ENCODE measurements at regions not wholly inside any gene's neighbourhood (a gene's known extent, or its start where the extent isn't known, plus 50 kb on each side); places are given as distances from the start of the nearest gene placed in this dataset.

DNA sequence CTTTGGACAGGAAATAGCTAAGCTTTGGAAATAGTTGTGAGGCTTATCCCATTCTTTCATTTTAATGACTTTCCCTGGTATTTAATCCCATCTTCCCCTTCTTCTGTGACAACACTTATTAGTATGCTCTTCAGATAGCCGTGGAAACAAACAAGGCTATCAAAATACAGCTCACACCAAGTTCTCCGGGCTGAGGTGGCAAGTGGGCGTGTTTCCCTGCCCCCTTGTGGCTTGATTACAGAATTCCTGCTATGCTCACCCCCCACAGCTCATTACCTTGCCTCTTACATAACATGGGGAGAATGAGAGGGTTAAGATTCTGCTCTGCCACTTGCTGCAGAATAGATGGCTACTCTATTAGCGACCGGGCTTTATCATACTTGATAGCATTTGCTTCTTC, 437.1 kb upstream of the TLE4 start:
- Histone ChIP-seq H4K20me1 (ENCODE audit: insufficient read depth, low read length) (no peaks in the 10 kb centered on the region), H3K9me3 (ENCODE audit: insufficient read depth, low read length) (no peaks in the 10 kb centered on the region), H3K79me2 (ENCODE audit: low read length) (no peaks in the 10 kb centered on the region), H3K36me3 (replicated peaks; ENCODE audit: low read depth, low read length) (no peaks in the 10 kb centered on the region), H3K9ac (ENCODE audit: low read length) (no peak overlapping the region), H3K27me3 (ENCODE audit: low read depth, low read length) (no peaks in the 10 kb centered on the region), H3K4me3 (ENCODE audit: low read length) (no peak overlapping the region), H3K4me2 (ENCODE audit: low read length) (peak overlapping the region; percentile 25), H2AFZ (ENCODE audit: low read depth, low read length) (no peak overlapping the region), H3K4me1 (ENCODE audit: low read length) (no peaks in the 10 kb centered on the region), H3K27ac (ENCODE audit: low read length) (no peak overlapping the region)
- TF ChIP-seq EZH2phosphoT487 (IDR thresholded peaks at IDR 0.05; ENCODE audit: low read depth): no peak
- TF ChIP-seq, protein P1, sequence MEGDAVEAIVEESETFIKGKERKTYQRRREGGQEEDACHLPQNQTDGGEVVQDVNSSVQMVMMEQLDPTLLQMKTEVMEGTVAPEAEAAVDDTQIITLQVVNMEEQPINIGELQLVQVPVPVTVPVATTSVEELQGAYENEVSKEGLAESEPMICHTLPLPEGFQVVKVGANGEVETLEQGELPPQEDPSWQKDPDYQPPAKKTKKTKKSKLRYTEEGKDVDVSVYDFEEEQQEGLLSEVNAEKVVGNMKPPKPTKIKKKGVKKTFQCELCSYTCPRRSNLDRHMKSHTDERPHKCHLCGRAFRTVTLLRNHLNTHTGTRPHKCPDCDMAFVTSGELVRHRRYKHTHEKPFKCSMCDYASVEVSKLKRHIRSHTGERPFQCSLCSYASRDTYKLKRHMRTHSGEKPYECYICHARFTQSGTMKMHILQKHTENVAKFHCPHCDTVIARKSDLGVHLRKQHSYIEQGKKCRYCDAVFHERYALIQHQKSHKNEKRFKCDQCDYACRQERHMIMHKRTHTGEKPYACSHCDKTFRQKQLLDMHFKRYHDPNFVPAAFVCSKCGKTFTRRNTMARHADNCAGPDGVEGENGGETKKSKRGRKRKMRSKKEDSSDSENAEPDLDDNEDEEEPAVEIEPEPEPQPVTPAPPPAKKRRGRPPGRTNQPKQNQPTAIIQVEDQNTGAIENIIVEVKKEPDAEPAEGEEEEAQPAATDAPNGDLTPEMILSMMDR (IDR thresholded peaks at IDR 0.05; ENCODE audit: low read depth, low read length): peak; percentile 57

GRCh38 chr9:79135681-79136415, 435.9 kb upstream of the TLE4 start:
- no peak overlapping the region for H3K9ac ChIP-seq (ENCODE audit: low read length)
- H3K4me2 ChIP-seq (ENCODE audit: low read length): no peak overlapping the region
- H3K27ac ChIP-seq (ENCODE audit: low read length): no peak overlapping the region
- H4K20me1 ChIP-seq (ENCODE audit: insufficient read depth, low read length): no peaks in the 10 kb centered on the region
- no peaks in the 10 kb centered on the region for H3K9me3 ChIP-seq (ENCODE audit: insufficient read depth, low read length)
- no peaks in the 10 kb centered on the region for H3K79me2 ChIP-seq (ENCODE audit: low read length)
- peaks cover 3% of the 10 kb centered on the region; the same call in 1 of the 2 replicates for H3K4me1 ChIP-seq (ENCODE audit: low read length)
- no peaks in the 10 kb centered on the region for H3K27me3 ChIP-seq (ENCODE audit: low read depth, low read length)
- H2AFZ ChIP-seq (ENCODE audit: low read depth, low read length): no peak overlapping the region
- TF ChIP-seq, protein P1 (IDR thresholded peaks at IDR 0.05; ENCODE audit: low read depth, low read length): no peak
- TF ChIP-seq EZH2phosphoT487 (IDR thresholded peaks at IDR 0.05; ENCODE audit: low read depth): no peak
- H3K4me3 ChIP-seq (ENCODE audit: low read length): no peak overlapping the region
- no peaks in the 10 kb centered on the region for H3K36me3 ChIP-seq (replicated peaks; ENCODE audit: low read depth, low read length)

GRCh38 chr9:79140751-79141150, 431.0 kb upstream of the TLE4 start:
- H3K4me3 ChIP-seq (ENCODE audit: low read length): no peak overlapping the region
- TF ChIP-seq, protein P1 (IDR thresholded peaks at IDR 0.05; ENCODE audit: low read depth, low read length): no peak
- no peak for TF ChIP-seq EZH2phosphoT487 (IDR thresholded peaks at IDR 0.05; ENCODE audit: low read depth)
- H3K27ac ChIP-seq (ENCODE audit: low read length): no peak overlapping the region

GRCh38 chr9:79143211-79143610, 428.6 kb upstream of the TLE4 start:
- no peaks in the 10 kb centered on the region for H4K20me1 ChIP-seq (ENCODE audit: insufficient read depth, low read length)
- H3K27ac ChIP-seq (ENCODE audit: low read length): no peak overlapping the region
- H3K9me3 ChIP-seq (ENCODE audit: insufficient read depth, low read length): no peaks in the 10 kb centered on the region
- TF ChIP-seq, protein P1 (IDR thresholded peaks at IDR 0.05; ENCODE audit: low read depth, low read length): no peak
- no peak for TF ChIP-seq EZH2phosphoT487 (IDR thresholded peaks at IDR 0.05; ENCODE audit: low read depth)
- peaks cover 6% of the 10 kb centered on the region; the same call in 1 of the 2 replicates for H3K4me1 ChIP-seq (ENCODE audit: low read length)
- no peak overlapping the region for H3K4me2 ChIP-seq (ENCODE audit: low read length)
- H3K79me2 ChIP-seq (ENCODE audit: low read length): no peaks in the 10 kb centered on the region
- H3K9ac ChIP-seq (ENCODE audit: low read length): no peak overlapping the region
- H3K36me3 ChIP-seq (replicated peaks; ENCODE audit: low read depth, low read length): no peaks in the 10 kb centered on the region
- H2AFZ ChIP-seq (ENCODE audit: low read depth, low read length): no peak overlapping the region
- no peak overlapping the region for H3K4me3 ChIP-seq (ENCODE audit: low read length)
- H3K27me3 ChIP-seq (ENCODE audit: low read depth, low read length): no peaks in the 10 kb centered on the region

More at GRCh38 chr9:79140751-79141150, 431.0 kb upstream of the TLE4 start:
- Histone ChIP-seq H2AFZ (ENCODE audit: low read depth, low read length) (no peak overlapping the region), H3K9me3 (ENCODE audit: insufficient read depth, low read length) (no peaks in the 10 kb centered on the region), H4K20me1 (ENCODE audit: insufficient read depth, low read length) (no peaks in the 10 kb centered on the region), H3K36me3 (replicated peaks; ENCODE audit: low read depth, low read length) (no peaks in the 10 kb centered on the region), H3K79me2 (ENCODE audit: low read length) (no peaks in the 10 kb centered on the region), H3K4me2 (ENCODE audit: low read length) (no peak overlapping the region), H3K9ac (ENCODE audit: low read length) (no peak overlapping the region), H3K27me3 (ENCODE audit: low read depth, low read length) (no peaks in the 10 kb centered on the region), H3K4me1 (ENCODE audit: low read length) (peaks cover 6% of the 10 kb centered on the region; the same call in 1 of the 2 replicates)
